CD8-positive, alpha-beta memory T cell (primary cell): ENCODE measurements at regions not wholly inside any gene's neighbourhood (a gene's known extent, or its start where the extent isn't known, plus 50 kb on each side); places are given as distances from the start of the nearest gene placed in this dataset.

ENCODE experiments used
- CTCF ChIA-PET: fragments of 350-600 bp; sonication (Branson Sonifier 250); formaldehyde crosslinking; loops from one replicate; lab custom pipeline; 2021; ENCODE audit warnings: antibody characterized with exemption; lab: Charles Lee
- POLR2A ChIA-PET: fragments of 350-600 bp; sonication (Branson Sonifier 250); formaldehyde crosslinking; loops from one replicate; lab custom pipeline; 2021; ENCODE audit warnings: antibody characterized with exemption; lab: Charles Lee
- DNase-seq, 5 donors: peaks; one replicate each; pipeline versions ENCODE4 v3.0.0 to v3.0.0-alpha.2; 2020 to 2022; ENCODE audit warnings: mixed read lengths in 1 of 5
- H3K27ac ChIP-seq: one replicate; pipeline ENCODE4 v1.7.0; 2013; ENCODE audit warnings: low read depth, mild to moderate bottlenecking, low read length, moderate library complexity
- H3K27me3 ChIP-seq: 2 replicates; pipeline ENCODE4 v1.7.0; 2013; ENCODE audit warnings: low read length, mild to moderate bottlenecking; ENCODE audit not compliant: insufficient read depth, poor library complexity, severe bottlenecking
- H3K36me3 ChIP-seq: 2 replicates; pipeline ENCODE4 v1.7.0; 2013; ENCODE audit warnings: mild to moderate bottlenecking, low read length, moderate library complexity; ENCODE audit not compliant: insufficient read depth
- H3K4me1 ChIP-seq: 2 replicates; pipeline ENCODE4 v1.7.0; 2013; ENCODE audit warnings: mild to moderate bottlenecking, low read length, moderate library complexity; ENCODE audit not compliant: insufficient read depth
- H3K4me3 ChIP-seq: 2 replicates; pipeline ENCODE4 v1.7.0; 2013; ENCODE audit warnings: mild to moderate bottlenecking, low read length
- H3K9me3 ChIP-seq: 2 replicates; pipeline ENCODE4 v1.7.0; 2013; ENCODE audit warnings: mild to moderate bottlenecking, low read length
- H3K27ac Mint-ChIP-seq, 8 donors: one replicate each; pipeline ENCODE4 v1.8.0; 2020 to 2021; ENCODE audit warnings: mixed read lengths in 8 of 8, mild to moderate bottlenecking in 6 of 8, inconsistent platforms in 3 of 8, moderate library complexity in 3 of 8
- H3K27me3 Mint-ChIP-seq, 2 donors: one replicate each; pipeline ENCODE4 v1.8.0; 2020 to 2021; ENCODE audit warnings: mixed read lengths in 2 of 2, mild to moderate bottlenecking in 1 of 2, moderate library complexity in 1 of 2
- H3K36me3 Mint-ChIP-seq, 3 donors: one replicate each; pipeline ENCODE4 v1.8.0; 2020 to 2021; ENCODE audit warnings: mixed read lengths in 3 of 3, inconsistent platforms in 1 of 3, mild to moderate bottlenecking in 1 of 3
- H3K4me1 Mint-ChIP-seq, 3 donors: one replicate each; pipeline ENCODE4 v1.8.0; 2020 to 2021; ENCODE audit warnings: mixed read lengths in 3 of 3, inconsistent platforms in 1 of 3, mild to moderate bottlenecking in 1 of 3
- H3K4me3 Mint-ChIP-seq, 7 donors: one replicate each; pipeline ENCODE4 v1.8.0; 2020 to 2021; ENCODE audit warnings: mixed read lengths in 7 of 7, mild to moderate bottlenecking in 6 of 7, moderate library complexity in 4 of 7, inconsistent platforms in 2 of 7
- H3K9me3 Mint-ChIP-seq, 5 donors: one replicate each; pipeline ENCODE4 v1.8.0; 2020 to 2022; ENCODE audit warnings: mixed read lengths in 5 of 5, mild to moderate bottlenecking in 3 of 5, moderate library complexity in 2 of 5, inconsistent platforms in 1 of 5

DNA sequence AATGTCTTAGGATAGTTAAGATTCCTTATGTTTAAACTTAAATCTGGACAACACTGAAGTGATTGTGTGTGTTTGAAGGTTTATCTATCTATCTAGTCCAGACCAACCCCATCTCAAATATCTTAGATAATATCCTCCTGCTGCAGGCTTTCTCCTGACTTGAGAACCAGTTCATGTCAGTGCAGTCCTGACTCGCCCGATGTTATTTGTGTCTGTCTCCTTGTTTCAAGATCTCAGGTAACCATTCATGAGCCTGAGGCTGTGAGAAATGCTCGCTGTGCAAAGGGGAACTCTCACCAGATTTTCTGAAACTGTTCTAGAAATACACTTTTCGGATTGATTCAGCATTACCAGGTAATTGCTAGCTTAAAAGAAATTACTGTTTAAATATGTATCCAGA, 356.2 kb downstream of the SNAPC1 start:
- no peak overlapping the region for H3K27ac ChIP-seq
- H3K36me3 Mint-ChIP-seq: no peaks in the 10 kb centered on the region
- DNase-seq: no peak
- H3K4me3 Mint-ChIP-seq: peak overlapping the region in 1 of 7 donors; percentile 38
- H3K27me3 ChIP-seq: peaks cover 34% of the 10 kb centered on the region
- no peaks in the 10 kb centered on the region for H3K9me3 Mint-ChIP-seq
- H3K4me3 ChIP-seq: no peak overlapping the region
- H3K9me3 ChIP-seq: no peaks in the 10 kb centered on the region
- H3K4me1 Mint-ChIP-seq: peaks cover 5 to 18% (median 8%) of the 10 kb centered on the region in 3 donors
- ChIA-PET CTCF (no interaction called here), POLR2A (no interaction called here)
- H3K36me3 ChIP-seq: no peaks in the 10 kb centered on the region
- H3K27ac Mint-ChIP-seq: no peak overlapping the region
- H3K27me3 Mint-ChIP-seq: peaks cover 38 to 75% of the 10 kb centered on the region in 2 donors
- peaks cover 8% of the 10 kb centered on the region for H3K4me1 ChIP-seq

DNA sequence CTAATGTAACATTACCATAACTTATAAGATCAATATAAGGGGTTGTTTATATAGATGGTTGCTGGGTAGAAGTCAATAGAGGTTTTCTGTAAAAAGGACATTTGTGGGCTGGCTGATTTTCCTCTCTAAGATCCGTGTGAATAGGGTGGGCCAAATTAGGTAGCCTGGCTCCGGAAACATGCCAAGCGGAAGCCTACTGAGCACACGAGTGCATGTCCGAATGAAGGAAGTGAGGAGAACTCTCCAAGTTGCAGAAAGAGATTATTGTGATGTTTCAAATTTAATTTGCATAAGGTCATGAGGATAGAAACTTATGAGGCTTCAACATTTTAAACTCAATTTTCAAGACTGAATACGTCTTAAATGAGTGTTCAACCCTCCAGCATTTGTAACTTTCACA, 356.7 kb downstream of the SNAPC1 start:
- Histone ChIP-seq H3K4me3 (no peak overlapping the region), H3K4me1 (peaks cover 8% of the 10 kb centered on the region), H3K27ac (no peak overlapping the region), H3K9me3 (no peaks in the 10 kb centered on the region), H3K36me3 (no peaks in the 10 kb centered on the region), H3K27me3 (peaks cover 34% of the 10 kb centered on the region)
- no peaks in the 10 kb centered on the region for H3K36me3 Mint-ChIP-seq
- no peak for DNase-seq
- H3K9me3 Mint-ChIP-seq: no peaks in the 10 kb centered on the region
- H3K27me3 Mint-ChIP-seq: peaks cover 38 to 73% of the 10 kb centered on the region in 2 donors
- H3K4me3 Mint-ChIP-seq: no peak overlapping the region
- ChIA-PET CTCF (no interaction called here), POLR2A (no interaction called here)
- no peak overlapping the region for H3K27ac Mint-ChIP-seq
- peaks cover 5 to 18% (median 8%) of the 10 kb centered on the region in 3 donors for H3K4me1 Mint-ChIP-seq

DNA sequence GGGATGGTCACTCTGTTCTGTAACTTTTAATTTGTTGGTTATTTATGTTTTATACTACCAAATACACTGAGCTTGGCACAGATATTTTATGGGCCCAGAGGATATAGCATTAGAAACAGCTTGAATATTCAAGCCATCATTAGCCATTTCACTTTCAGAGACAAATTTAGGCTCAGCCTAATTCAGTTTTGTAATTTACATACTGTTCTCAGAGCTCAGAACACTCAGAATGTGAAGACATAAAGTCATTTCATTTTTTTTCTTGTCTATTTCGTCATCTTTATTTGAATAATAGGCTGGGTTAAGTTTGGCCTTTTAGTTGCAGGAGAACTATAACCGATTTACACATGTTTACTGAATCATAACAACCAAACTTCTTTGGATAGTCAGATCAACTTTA, 361.7 kb downstream of the SNAPC1 start:
- Mint-ChIP-seq H3K27me3 (peaks cover 24 to 46% of the 10 kb centered on the region in 2 donors), H3K36me3 (no peaks in the 10 kb centered on the region)
- CTCF ChIA-PET: interaction anchor here (0.9 kb wide), 1 partner anchor 230 kb away, joined by 3 read pairs; no protein-coding TSS in a partner anchor

DNA sequence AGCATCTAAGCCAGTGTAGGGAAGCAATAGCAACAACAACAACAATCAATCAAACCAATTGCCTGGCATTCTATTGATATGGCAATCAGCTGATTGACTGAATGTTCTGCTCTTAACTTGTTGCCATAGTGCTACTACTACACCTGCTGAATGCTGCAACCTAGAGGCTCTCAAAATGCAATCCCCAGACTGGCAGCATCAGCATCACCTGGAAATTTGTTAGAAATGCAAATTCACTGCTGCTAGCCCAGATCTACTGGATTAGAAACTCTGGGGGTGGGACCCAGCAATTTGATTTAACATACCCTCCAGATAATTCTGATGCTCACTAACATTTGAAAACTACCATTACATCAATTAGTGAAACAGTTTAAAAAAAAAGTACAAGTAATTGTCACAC, 363.6 kb downstream of the SNAPC1 start:
- no peak overlapping the region for H3K4me3 Mint-ChIP-seq
- H3K27me3 ChIP-seq: peaks cover 3% of the 10 kb centered on the region
- DNase-seq: no peak
- H3K36me3 ChIP-seq: no peaks in the 10 kb centered on the region
- no peak overlapping the region for H3K27ac ChIP-seq
- peaks cover 0 to 5% (median 1%) of the 10 kb centered on the region in 3 donors for H3K4me1 Mint-ChIP-seq
- peaks cover 17 to 41% of the 10 kb centered on the region in 2 donors for H3K27me3 Mint-ChIP-seq
- no peak overlapping the region for H3K27ac Mint-ChIP-seq
- no peaks in the 10 kb centered on the region for H3K36me3 Mint-ChIP-seq
- no peak overlapping the region for H3K4me3 ChIP-seq
- H3K9me3 Mint-ChIP-seq: no peaks in the 10 kb centered on the region
- H3K4me1 ChIP-seq: no peaks in the 10 kb centered on the region
- ChIA-PET CTCF (interaction anchor here (1.0 to 2.7 kb wide), 7 partner anchors 9 to 846 kb away, joined by 3 to 22 read pairs (median 6); no protein-coding TSS in a partner anchor), POLR2A (no interaction called here)
- no peaks in the 10 kb centered on the region for H3K9me3 ChIP-seq

More for the DNA sequence above, 361.7 kb downstream of the SNAPC1 start:
- H3K4me1 Mint-ChIP-seq: peaks cover 0 to 5% (median 1%) of the 10 kb centered on the region in 3 donors
- H3K4me3 Mint-ChIP-seq: no peak overlapping the region
- H3K9me3 ChIP-seq: no peaks in the 10 kb centered on the region
- H3K4me3 ChIP-seq: no peak overlapping the region
- POLR2A ChIA-PET: no interaction called here
- no peaks in the 10 kb centered on the region for H3K9me3 Mint-ChIP-seq
- no peak overlapping the region for H3K27ac Mint-ChIP-seq
- H3K27me3 ChIP-seq: peaks cover 10% of the 10 kb centered on the region
- H3K27ac ChIP-seq: no peak overlapping the region
- H3K36me3 ChIP-seq: no peaks in the 10 kb centered on the region
- no peak for DNase-seq
- no peaks in the 10 kb centered on the region for H3K4me1 ChIP-seq

DNA sequence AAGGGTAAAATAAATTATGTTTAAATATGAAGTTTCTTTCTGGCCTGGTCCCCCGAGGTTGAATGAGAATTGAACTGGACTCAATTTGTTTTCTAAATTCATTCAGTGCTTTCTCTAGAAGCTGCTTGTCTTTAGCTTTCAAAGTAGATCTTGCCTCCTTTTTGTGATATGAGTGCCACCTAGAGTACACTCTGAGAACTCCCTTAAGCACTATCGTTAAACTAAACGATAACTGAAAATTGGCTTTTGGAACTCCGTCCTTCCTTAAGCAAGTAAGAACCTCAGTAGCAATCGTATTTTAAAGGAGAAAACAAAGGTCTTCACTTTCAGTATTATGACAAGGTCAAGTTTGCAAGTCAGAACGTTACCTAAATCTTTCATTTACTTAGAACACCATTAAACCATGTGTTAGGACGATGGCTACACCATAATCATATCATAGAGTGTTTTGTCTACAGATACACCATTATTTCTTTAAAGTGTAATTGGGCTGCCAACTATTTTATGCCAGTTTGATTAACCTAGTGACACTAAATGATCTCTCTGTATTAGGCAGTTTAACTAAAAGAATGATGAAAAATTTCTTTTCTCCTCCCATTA, 364.8 kb downstream of the SNAPC1 start:
- peaks cover 18 to 38% of the 10 kb centered on the region in 2 donors for H3K27me3 Mint-ChIP-seq
- DNase-seq: peak in 2 of 5 donors; percentile 36 to 39

DNA sequence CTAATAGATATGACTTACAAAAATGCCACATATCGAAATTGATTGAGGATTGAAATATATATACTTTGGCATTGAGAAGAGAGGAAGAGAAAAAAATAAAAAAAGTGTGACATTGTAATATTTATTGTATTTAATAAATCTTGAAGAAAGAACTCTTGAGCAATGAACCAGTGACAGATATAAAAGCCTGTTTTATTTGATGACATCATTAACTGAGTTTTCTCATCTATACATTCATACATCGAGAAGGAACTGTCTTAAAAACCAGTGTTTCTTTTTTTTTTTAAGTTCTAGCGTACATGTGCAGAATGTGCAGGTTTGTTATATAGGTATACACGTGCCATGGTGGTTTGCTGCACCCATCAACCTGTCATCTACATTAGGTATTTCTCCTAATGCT, 368.2 kb downstream of the SNAPC1 start:
- H3K4me1 ChIP-seq: no peaks in the 10 kb centered on the region
- Mint-ChIP-seq H3K36me3 (no peaks in the 10 kb centered on the region), H3K27me3 (peaks cover 17 to 47% of the 10 kb centered on the region in 2 donors), H3K27ac (no peak overlapping the region), H3K9me3 (peaks cover 0 to 1% (median 0%) of the 10 kb centered on the region in 5 donors), H3K4me1 (peaks cover 0 to 5% (median 1%) of the 10 kb centered on the region in 3 donors), H3K4me3 (no peak overlapping the region)
- ChIA-PET CTCF (no interaction called here), POLR2A (no interaction called here)
- no peak for DNase-seq
- H3K27me3 ChIP-seq: no peaks in the 10 kb centered on the region
- no peaks in the 10 kb centered on the region for H3K9me3 ChIP-seq
- H3K27ac ChIP-seq: no peak overlapping the region
- no peak overlapping the region for H3K4me3 ChIP-seq
- no peaks in the 10 kb centered on the region for H3K36me3 ChIP-seq

More for the DNA sequence above, 364.8 kb downstream of the SNAPC1 start:
- Histone ChIP-seq H3K4me1 (no peaks in the 10 kb centered on the region), H3K27me3 (no peaks in the 10 kb centered on the region), H3K27ac (no peak overlapping the region), H3K4me3 (no peak overlapping the region), H3K9me3 (no peaks in the 10 kb centered on the region), H3K36me3 (no peaks in the 10 kb centered on the region)
- no peak overlapping the region for H3K4me3 Mint-ChIP-seq
- ChIA-PET CTCF (interaction anchor here (0.6 to 2.7 kb wide), 13 partner anchors 10 to 857 kb away, joined by 3 to 22 read pairs (median 5); no protein-coding TSS in a partner anchor), POLR2A (no interaction called here)
- no peak overlapping the region for H3K27ac Mint-ChIP-seq
- H3K9me3 Mint-ChIP-seq: no peaks in the 10 kb centered on the region
- H3K4me1 Mint-ChIP-seq: peaks cover 0 to 5% (median 1%) of the 10 kb centered on the region in 3 donors
- no peaks in the 10 kb centered on the region for H3K36me3 Mint-ChIP-seq

DNA sequence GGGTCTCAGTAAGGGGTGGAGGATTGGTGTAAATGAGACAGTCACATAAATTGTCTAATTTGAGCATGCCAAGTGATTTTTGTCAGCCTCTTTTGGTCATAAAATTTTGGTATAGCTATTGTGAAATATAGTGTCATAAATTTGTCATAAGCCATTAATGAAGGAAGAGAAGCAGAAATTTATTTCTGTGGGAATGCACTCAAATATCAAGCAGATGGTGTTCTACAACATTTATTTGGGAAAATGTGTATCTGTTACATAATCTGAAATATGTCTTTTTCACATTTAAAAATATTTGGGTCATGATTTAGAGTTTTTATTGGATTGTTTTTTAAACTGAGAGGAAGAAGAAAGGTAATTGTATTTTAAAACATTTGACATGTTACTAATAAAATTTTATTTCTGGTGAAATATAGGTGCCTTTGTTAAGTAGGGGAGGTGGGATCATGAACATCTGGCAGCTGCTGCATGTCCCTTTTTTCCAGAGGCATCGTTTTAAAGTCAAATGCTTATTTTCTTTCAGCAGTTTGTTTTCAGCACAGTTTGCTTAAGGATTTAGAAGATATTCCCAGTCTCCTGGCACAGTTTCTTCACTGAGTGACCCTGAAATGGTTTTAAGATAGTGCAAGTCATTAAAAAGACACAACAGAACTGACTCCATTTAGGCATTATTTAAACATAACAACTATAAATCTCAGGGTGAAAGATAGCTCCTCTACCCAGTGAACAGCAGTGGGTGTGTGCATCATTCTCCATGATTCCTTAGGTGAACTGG, 371.7 kb downstream of the SNAPC1 start:
- Histone ChIP-seq H3K36me3 (no peaks in the 10 kb centered on the region), H3K27ac (no peak overlapping the region), H3K4me1 (no peaks in the 10 kb centered on the region), H3K9me3 (no peaks in the 10 kb centered on the region), H3K4me3 (no peak overlapping the region), H3K27me3 (no peaks in the 10 kb centered on the region)
- no peak for DNase-seq
- H3K4me1 Mint-ChIP-seq: no peaks in the 10 kb centered on the region
- peaks cover 23 to 61% of the 10 kb centered on the region in 2 donors for H3K27me3 Mint-ChIP-seq
- CTCF ChIA-PET: no interaction called here
- H3K9me3 Mint-ChIP-seq: peaks cover 0 to 2% (median 0%) of the 10 kb centered on the region in 5 donors
- H3K36me3 Mint-ChIP-seq: no peaks in the 10 kb centered on the region
- no peak overlapping the region for H3K27ac Mint-ChIP-seq
- POLR2A ChIA-PET: no interaction called here
- H3K4me3 Mint-ChIP-seq: no peak overlapping the region

DNA sequence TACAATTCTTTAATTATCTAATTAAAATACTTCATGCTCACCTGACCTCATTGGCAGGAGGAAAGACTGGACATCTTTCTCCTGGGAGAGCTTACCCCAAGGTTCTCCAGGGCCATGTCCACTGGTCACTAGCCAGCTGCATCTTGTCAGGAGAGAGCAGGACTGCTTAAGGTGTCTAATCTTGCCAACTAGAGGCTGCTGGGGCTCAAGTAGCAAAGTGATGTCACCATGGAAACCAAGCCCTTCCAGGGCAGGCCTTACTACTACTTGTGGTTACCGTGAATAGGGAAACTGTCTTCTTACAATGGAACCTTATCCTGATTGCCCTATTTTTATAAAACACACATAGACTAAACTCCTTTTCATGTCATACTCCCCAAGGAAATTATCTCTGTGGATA, 376.4 kb downstream of the SNAPC1 start:
- POLR2A ChIA-PET: no interaction called here
- H3K27me3 ChIP-seq: no peaks in the 10 kb centered on the region
- H3K4me1 ChIP-seq: no peaks in the 10 kb centered on the region
- Mint-ChIP-seq H3K27me3 (peaks cover 17 to 50% of the 10 kb centered on the region in 2 donors), H3K27ac (no peak overlapping the region), H3K9me3 (peaks cover 0 to 2% (median 0%) of the 10 kb centered on the region in 5 donors), H3K4me1 (no peaks in the 10 kb centered on the region), H3K4me3 (no peak overlapping the region), H3K36me3 (no peaks in the 10 kb centered on the region)
- H3K9me3 ChIP-seq: no peaks in the 10 kb centered on the region
- DNase-seq: no peak
- CTCF ChIA-PET: no interaction called here
- H3K36me3 ChIP-seq: no peaks in the 10 kb centered on the region
- no peak overlapping the region for H3K4me3 ChIP-seq
- H3K27ac ChIP-seq: no peak overlapping the region
